AG04449 (cell line): ENCODE measurements at regions not wholly inside any gene's neighbourhood (a gene's known extent, or its start where the extent isn't known, plus 50 kb on each side); places are given as distances from the start of the nearest gene placed in this dataset.

Experiments used
- CTCF ChIA-PET: fragments of 350-600 bp; formaldehyde crosslinking; extraction: SDS; loops from one replicate; lab custom pipeline; 2021; ENCODE audit warnings: antibody characterized with exemption; lab: Yijun Ruan, JAX
- POLR2A ChIA-PET: fragments of 400-600, 350-600 bp; formaldehyde crosslinking; extraction: SDS; loops from one replicate; lab custom pipeline; 2020; ENCODE audit warnings: antibody characterized with exemption, inconsistent platforms; lab: Yijun Ruan, JAX
- DNase-seq: peaks from one replicate; pipeline ENCODE4 v3.0.0-alpha.2; 2010; ENCODE audit warnings: low read depth, low spot score
- H3K4me3 ChIP-seq: 2 replicates; pipeline ENCODE4 v1.5.1; 2011; ENCODE audit warnings: low read depth, mild to moderate bottlenecking, control low read depth, low read length
- TF ChIP-seq, protein P1 (sequence below): IDR thresholded peaks from one replicate; pipeline ENCODE4 v1.5.1; 2011; ENCODE audit warnings: mild to moderate bottlenecking, moderate library complexity, low read length, control low read depth, inconsistent platforms; ENCODE audit not compliant: insufficient read depth; ENCODE audit errors: missing control alignments

DNA sequence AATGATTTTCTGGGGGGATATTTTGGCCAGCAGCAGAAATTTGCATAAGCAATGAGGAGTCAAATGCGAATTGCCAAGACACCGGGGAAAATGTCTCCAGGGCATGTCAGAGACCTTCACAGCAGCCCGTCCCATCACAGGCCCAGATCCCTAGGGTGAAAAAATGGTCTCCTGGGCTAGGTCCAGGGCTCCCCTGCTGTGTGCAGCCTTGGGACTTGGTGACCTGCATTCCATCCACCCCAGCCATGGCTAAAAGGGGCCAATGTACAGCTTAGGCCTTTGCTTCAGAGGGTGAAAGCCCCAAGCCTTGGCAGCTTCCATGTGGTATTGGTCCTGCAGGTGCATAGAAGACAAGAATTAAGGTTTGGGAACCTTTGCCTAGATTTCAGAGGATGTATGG, 534.5 kb upstream of the MEF2C start:
- no peak for DNase-seq
- ChIA-PET POLR2A (no interaction called here), CTCF (no interaction called here)
- no peak overlapping the region for H3K4me3 ChIP-seq
- TF ChIP-seq, protein P1, sequence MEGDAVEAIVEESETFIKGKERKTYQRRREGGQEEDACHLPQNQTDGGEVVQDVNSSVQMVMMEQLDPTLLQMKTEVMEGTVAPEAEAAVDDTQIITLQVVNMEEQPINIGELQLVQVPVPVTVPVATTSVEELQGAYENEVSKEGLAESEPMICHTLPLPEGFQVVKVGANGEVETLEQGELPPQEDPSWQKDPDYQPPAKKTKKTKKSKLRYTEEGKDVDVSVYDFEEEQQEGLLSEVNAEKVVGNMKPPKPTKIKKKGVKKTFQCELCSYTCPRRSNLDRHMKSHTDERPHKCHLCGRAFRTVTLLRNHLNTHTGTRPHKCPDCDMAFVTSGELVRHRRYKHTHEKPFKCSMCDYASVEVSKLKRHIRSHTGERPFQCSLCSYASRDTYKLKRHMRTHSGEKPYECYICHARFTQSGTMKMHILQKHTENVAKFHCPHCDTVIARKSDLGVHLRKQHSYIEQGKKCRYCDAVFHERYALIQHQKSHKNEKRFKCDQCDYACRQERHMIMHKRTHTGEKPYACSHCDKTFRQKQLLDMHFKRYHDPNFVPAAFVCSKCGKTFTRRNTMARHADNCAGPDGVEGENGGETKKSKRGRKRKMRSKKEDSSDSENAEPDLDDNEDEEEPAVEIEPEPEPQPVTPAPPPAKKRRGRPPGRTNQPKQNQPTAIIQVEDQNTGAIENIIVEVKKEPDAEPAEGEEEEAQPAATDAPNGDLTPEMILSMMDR = no peak

DNA sequence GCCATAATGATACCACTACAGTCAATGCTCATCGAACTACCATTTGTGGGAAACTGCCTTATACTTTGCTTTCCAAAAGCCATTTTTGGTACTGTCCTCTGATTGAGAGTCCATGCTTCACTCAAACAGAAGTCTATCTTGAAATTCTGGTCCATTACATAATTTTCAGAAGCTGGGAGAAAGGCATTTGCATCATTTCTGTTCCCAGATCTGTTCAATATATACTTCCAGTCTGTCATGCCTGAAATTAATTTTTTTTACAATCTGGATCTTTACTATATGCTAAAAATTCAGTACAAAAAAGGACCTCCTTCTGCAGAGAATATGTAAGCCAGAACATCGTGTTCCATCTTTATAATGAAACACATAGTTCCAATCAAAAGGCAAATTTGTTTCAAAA, 528.9 kb upstream of the MEF2C start:
- POLR2A ChIA-PET = no interaction called here
- DNase-seq = no peak
- CTCF ChIA-PET = no interaction called here
- H3K4me3 ChIP-seq = no peak overlapping the region
- TF ChIP-seq, protein P1 = no peak

DNA sequence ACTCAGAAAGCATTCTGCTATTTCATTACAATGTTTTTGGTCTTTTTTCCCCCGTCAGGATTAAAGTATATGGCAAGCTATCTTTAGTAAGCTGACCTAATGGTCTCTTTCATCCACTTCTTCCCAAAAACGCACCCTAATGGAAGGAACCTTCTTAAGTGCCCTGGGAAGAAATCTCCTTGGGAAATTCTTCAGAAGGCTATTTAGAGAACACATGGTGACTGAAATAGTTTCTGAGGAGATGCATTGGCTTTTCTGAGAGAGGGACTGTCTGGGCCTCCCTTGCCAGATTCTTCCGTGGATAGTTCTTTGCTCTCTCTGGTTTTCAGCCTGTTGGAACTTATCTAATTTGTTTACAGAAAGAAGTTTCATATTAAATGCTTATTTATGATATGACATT, 524.1 kb upstream of the MEF2C start:
- DNase-seq = no peak
- ChIA-PET CTCF (no interaction called here), POLR2A (no interaction called here)
- TF ChIP-seq, protein P1 = no peak
- no peak overlapping the region for H3K4me3 ChIP-seq

DNA sequence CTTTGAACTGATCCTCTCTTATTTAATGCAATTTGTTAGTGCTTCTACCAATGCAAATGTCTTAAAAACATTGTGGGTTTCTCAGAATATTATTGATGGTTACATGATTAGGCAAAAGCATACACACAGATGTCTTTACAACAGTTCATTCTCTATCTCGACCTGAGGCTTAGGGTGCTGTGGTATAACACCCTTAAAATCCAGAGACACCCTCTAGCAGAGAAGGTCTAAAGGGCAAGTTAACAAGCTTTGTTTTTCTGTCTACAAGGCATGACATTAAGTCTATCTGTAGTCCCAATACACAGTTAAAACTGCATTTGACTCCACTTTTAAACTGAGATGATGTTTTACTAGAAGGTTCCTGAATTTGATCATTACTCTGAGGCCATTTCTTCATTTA, 518.7 kb upstream of the MEF2C start:
- DNase-seq = no peak
- no peak overlapping the region for H3K4me3 ChIP-seq
- CTCF ChIA-PET = no interaction called here
- POLR2A ChIA-PET = no interaction called here
- TF ChIP-seq, protein P1 = no peak

DNA sequence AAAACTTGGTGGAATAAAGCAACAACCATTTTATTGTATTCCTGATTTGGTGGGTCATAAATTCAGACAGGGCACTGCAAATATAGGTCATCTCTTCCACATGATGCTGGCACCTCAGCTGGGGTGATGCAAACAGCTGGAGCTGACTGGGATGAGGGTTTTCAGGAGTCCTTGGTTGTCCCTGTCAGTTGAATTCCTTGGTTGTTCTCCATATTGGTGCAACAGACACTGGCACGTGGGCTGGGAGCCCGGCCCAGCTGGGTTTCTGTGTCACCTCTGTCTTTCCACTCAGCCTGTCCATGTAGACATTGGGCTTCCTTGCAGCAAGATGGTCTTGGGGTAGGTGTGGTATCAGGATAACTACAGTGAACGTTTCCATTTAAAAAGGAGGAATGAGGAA, 518.0 kb upstream of the MEF2C start:
- ChIA-PET POLR2A (no interaction called here), CTCF (no interaction called here)
- no peak for DNase-seq
- H3K4me3 ChIP-seq = no peak overlapping the region
- TF ChIP-seq, protein P1 = no peak

DNA sequence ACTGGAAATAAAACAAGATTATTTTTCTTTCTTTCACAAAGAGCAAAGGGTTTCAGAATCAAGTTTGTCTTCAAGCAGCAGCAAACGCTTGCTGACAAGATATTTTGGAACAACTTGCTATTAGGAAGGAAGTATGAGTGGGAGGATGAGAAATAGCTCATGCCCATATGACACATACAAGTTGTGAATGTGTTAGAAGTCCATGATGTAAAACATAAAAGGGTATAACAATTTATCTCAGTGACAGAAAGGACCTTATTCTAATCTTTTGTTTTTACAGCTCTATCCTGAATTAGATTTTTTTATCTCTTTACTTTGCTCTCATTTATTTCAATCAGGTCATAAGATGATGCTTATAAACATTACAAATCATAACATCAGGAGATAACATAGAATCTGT, 516.6 kb upstream of the MEF2C start:
- POLR2A ChIA-PET = no interaction called here
- no peak overlapping the region for H3K4me3 ChIP-seq
- CTCF ChIA-PET = no interaction called here
- TF ChIP-seq, protein P1 = no peak
- DNase-seq = no peak
